ENCODE measurements at regions not wholly inside any gene's neighbourhood (a gene's known extent, or its start where the extent isn't known, plus 50 kb on each side); places are given as distances from the start of the nearest gene placed in this dataset.
"Not testable (repeated sequence)": the region's sequence is repeated elsewhere in the genome, so short reads cannot be mapped to it uniquely, and the experiment has no call there.

DNA sequence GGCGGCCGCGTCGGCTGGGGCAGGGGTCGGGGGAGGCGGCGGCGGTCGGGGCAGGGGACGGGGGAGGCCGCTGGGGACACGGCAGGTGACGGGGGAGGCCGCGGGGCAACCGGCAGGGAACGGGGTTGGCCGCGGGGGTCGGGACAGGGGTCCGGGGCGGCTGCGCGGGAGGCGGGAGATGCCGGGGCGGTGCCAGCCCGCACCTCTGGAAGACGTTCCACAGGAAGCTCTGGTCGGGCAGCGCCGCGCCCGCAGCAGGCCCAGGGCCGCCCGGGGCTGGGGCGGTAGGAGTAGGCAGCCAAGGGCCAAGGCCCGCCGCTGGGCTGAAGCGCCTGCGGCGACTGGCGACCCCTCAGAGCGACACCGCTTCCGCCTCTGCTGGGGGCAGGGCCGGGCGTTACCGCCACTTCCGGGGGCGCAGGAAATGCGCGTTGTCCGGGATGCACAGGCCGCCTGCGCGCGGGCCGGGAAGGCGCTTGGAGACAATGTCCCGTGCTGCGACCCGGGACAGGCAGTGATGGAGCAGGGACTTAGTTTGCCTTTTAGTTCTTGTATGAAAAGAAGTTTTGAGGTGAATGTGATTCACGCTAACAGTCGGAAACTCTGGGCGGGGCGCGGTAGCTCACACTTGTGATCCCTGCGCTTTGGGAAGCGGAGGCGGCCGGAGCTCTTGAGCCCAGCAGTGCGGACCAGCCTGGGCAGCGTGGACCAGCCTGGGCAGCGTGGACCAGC lies 110.0 kb upstream of the LPCAT1 start:
- peak overlapping the region; percentile 75 for H3K9ac ChIP-seq (ENCODE audit: low read depth, low read length)
- no peaks in the 10 kb centered on the region for H3K4me1 ChIP-seq (ENCODE audit: control insufficient read depth, insufficient read depth, low read length)
- H3K4me3 ChIP-seq (ENCODE audit: low read depth, low read length) = peak overlapping the region; percentile 76
- H3K27me3 ChIP-seq (ENCODE audit: control insufficient read depth, insufficient read depth, low read length) = no peaks in the 10 kb centered on the region
- peak overlapping the region; percentile 61 for H3K27ac ChIP-seq (ENCODE audit: low read depth, low read length)
- no peaks in the 10 kb centered on the region for H3K9me3 ChIP-seq (ENCODE audit: control insufficient read depth, insufficient read depth, low read length)
- H3K36me3 ChIP-seq (ENCODE audit: control insufficient read depth, insufficient read depth, low read length) = 0 out of 2 replicates have a peak, but pooled peaks cover 3% of the 10 kb centered on the region

DNA sequence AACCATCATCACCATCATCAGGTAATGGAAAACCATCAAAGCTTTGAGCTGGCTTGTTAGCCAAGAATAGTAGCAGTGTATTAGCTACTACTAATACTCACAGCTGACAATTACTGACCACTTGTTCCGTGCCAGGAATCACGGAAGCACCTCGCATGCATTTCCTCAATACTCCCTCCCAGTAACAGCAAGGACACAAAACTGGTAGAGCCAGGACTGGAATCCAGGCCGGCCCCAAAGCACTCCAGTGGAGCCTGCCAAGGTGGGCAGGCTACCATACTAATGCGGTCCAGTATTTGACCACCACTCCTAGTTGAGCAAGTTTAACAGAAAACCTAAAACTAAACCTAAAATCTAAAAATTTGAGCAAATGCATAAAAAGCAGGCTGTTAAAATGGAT lies 107.2 kb upstream of the LPCAT1 start:
- H3K36me3 ChIP-seq (ENCODE audit: control insufficient read depth, insufficient read depth, low read length); H3K9ac ChIP-seq (ENCODE audit: low read depth, low read length); H3K27me3 ChIP-seq (ENCODE audit: control insufficient read depth, insufficient read depth, low read length); H3K4me3 ChIP-seq (ENCODE audit: low read depth, low read length); H3K9me3 ChIP-seq (ENCODE audit: control insufficient read depth, insufficient read depth, low read length); H3K4me1 ChIP-seq (ENCODE audit: control insufficient read depth, insufficient read depth, low read length); H3K27ac ChIP-seq (ENCODE audit: low read depth, low read length): not testable (repeated sequence)

DNA sequence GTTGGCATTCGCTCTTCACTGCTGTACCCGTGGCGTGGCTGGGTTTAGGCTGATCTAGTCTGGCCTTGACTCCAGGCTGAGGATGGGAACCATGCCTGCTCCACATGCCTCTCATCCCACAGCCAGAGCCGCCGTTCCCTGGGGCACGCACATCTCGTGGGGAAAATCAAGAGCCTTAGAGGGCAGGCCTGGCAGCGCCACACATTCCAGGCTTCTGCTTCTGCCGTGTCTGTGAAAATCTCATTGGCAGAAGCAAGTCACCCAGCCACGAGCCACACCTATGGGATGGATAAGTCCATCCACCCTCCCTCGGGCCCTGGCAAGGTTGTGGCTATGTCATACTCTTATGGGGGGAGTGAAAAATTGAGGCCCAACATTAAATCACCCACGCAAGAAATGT lies 102.6 kb upstream of the LPCAT1 start:
- H3K4me1 ChIP-seq (ENCODE audit: control insufficient read depth, insufficient read depth, low read length); H3K27me3 ChIP-seq (ENCODE audit: control insufficient read depth, insufficient read depth, low read length); H3K9me3 ChIP-seq (ENCODE audit: control insufficient read depth, insufficient read depth, low read length); H3K36me3 ChIP-seq (ENCODE audit: control insufficient read depth, insufficient read depth, low read length); H3K9ac ChIP-seq (ENCODE audit: low read depth, low read length); H3K4me3 ChIP-seq (ENCODE audit: low read depth, low read length); H3K27ac ChIP-seq (ENCODE audit: low read depth, low read length): not testable (repeated sequence)

GRCh38 chr5:1619531-1619930 lies 95.8 kb upstream of the LPCAT1 start:
- H3K27me3 ChIP-seq (ENCODE audit: control insufficient read depth, insufficient read depth, low read length); H3K9me3 ChIP-seq (ENCODE audit: control insufficient read depth, insufficient read depth, low read length); H3K9ac ChIP-seq (ENCODE audit: low read depth, low read length): not testable (repeated sequence)

DNA sequence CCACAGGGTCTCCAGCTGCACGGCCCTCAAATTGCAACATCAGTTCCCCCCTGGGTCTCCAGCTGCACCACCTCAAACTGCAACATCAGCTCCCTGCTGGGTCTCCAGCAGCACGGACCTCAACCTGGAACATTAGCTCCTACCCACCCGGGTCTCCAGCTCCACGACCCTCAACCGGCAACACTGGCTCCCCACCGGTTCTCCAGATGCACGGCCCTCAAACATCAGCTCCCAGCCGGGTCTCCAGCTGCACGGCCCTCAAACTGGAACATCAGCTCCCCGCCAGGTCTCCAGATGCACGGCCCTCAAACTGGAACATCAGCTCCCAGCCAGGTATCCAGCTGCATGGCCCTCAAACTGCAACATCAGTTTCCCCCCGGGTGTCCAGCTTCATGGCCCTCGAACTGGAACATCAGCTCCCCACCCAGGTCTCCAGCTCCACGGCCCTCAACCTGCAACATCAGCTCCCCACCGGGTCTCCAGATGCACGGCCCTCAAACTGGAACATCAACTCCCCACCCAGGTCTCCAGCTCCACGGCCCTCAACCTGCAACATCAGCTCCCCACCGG lies 94.6 kb upstream of the LPCAT1 start:
- H3K4me3 ChIP-seq (ENCODE audit: low read depth, low read length); H3K27me3 ChIP-seq (ENCODE audit: control insufficient read depth, insufficient read depth, low read length); H3K9me3 ChIP-seq (ENCODE audit: control insufficient read depth, insufficient read depth, low read length); H3K4me1 ChIP-seq (ENCODE audit: control insufficient read depth, insufficient read depth, low read length); H3K27ac ChIP-seq (ENCODE audit: low read depth, low read length); H3K9ac ChIP-seq (ENCODE audit: low read depth, low read length); H3K36me3 ChIP-seq (ENCODE audit: control insufficient read depth, insufficient read depth, low read length): not testable (repeated sequence)

More at GRCh38 chr5:1619531-1619930, 95.8 kb upstream of the LPCAT1 start:
- not testable (repeated sequence) for H3K4me1 ChIP-seq (ENCODE audit: control insufficient read depth, insufficient read depth, low read length); H3K4me3 ChIP-seq (ENCODE audit: low read depth, low read length); H3K27ac ChIP-seq (ENCODE audit: low read depth, low read length); H3K36me3 ChIP-seq (ENCODE audit: control insufficient read depth, insufficient read depth, low read length)

- not testable (repeated sequence) for H3K4me1 ChIP-seq (ENCODE audit: control insufficient read depth, insufficient read depth, low read length); H3K9me3 ChIP-seq (ENCODE audit: control insufficient read depth, insufficient read depth, low read length); H3K4me3 ChIP-seq (ENCODE audit: low read depth, low read length); H3K9ac ChIP-seq (ENCODE audit: low read depth, low read length); H3K36me3 ChIP-seq (ENCODE audit: control insufficient read depth, insufficient read depth, low read length); H3K27ac ChIP-seq (ENCODE audit: low read depth, low read length); H3K27me3 ChIP-seq (ENCODE audit: control insufficient read depth, insufficient read depth, low read length)
Measured at GRCh38 chr5:1617236-1617755, 93.5 kb upstream of the LPCAT1 start.

DNA sequence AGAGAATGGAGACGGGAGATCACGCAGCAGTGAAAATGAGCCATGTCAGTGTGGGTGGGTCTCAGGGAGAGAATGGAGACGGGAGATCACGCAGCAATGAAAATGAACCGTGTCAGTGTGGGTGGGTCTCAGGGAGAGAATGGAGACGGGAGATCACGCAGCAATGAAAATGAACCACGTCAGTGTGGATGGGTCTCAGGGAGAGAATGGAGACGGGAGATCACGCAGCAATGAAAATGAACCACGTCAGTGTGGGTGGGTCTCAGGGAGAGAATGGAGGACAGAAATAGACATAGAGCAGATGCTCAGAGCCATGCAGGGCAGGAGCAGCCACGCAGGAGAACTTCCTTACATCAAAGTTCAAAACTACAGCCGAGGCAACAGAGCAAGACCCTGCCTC lies 89.8 kb upstream of the LPCAT1 start:
- not testable (repeated sequence) for H3K36me3 ChIP-seq (ENCODE audit: control insufficient read depth, insufficient read depth, low read length); H3K9me3 ChIP-seq (ENCODE audit: control insufficient read depth, insufficient read depth, low read length); H3K4me1 ChIP-seq (ENCODE audit: control insufficient read depth, insufficient read depth, low read length); H3K27ac ChIP-seq (ENCODE audit: low read depth, low read length); H3K9ac ChIP-seq (ENCODE audit: low read depth, low read length); H3K4me3 ChIP-seq (ENCODE audit: low read depth, low read length); H3K27me3 ChIP-seq (ENCODE audit: control insufficient read depth, insufficient read depth, low read length)

- not testable (repeated sequence) for H3K27ac ChIP-seq (ENCODE audit: low read depth, low read length); H3K27me3 ChIP-seq (ENCODE audit: control insufficient read depth, insufficient read depth, low read length); H3K9me3 ChIP-seq (ENCODE audit: control insufficient read depth, insufficient read depth, low read length); H3K4me1 ChIP-seq (ENCODE audit: control insufficient read depth, insufficient read depth, low read length); H3K9ac ChIP-seq (ENCODE audit: low read depth, low read length); H3K4me3 ChIP-seq (ENCODE audit: low read depth, low read length); H3K36me3 ChIP-seq (ENCODE audit: control insufficient read depth, insufficient read depth, low read length)
Measured at GRCh38 chr5:1610526-1610925, 86.8 kb upstream of the LPCAT1 start.

DNA sequence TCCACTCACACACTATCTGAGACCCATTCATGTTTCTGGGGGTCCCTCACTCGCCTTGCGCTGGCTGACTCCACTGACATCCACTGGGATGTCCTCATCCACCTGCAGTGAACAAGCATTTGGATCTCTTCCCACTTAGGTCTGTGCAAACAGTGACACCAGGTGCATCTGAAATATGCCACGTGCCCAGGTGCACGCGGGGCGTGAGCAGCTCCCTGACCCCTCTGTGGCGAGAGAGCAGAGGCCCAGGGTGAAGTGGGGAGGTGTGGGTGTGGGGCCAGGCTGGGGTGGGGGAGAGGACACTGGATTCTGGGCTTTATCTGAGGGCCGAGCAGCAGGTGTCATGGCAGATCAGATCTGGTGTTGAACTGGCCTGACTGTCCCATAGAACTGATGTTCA lies 85.4 kb upstream of the LPCAT1 start:
- not testable (repeated sequence) for H3K27ac ChIP-seq (ENCODE audit: low read depth, low read length); H3K4me1 ChIP-seq (ENCODE audit: control insufficient read depth, insufficient read depth, low read length); H3K27me3 ChIP-seq (ENCODE audit: control insufficient read depth, insufficient read depth, low read length); H3K4me3 ChIP-seq (ENCODE audit: low read depth, low read length); H3K9ac ChIP-seq (ENCODE audit: low read depth, low read length); H3K9me3 ChIP-seq (ENCODE audit: control insufficient read depth, insufficient read depth, low read length); H3K36me3 ChIP-seq (ENCODE audit: control insufficient read depth, insufficient read depth, low read length)

- H3K4me1 ChIP-seq (ENCODE audit: control insufficient read depth, insufficient read depth, low read length); H3K9me3 ChIP-seq (ENCODE audit: control insufficient read depth, insufficient read depth, low read length); H3K9ac ChIP-seq (ENCODE audit: low read depth, low read length); H3K27ac ChIP-seq (ENCODE audit: low read depth, low read length); H3K4me3 ChIP-seq (ENCODE audit: low read depth, low read length); H3K36me3 ChIP-seq (ENCODE audit: control insufficient read depth, insufficient read depth, low read length); H3K27me3 ChIP-seq (ENCODE audit: control insufficient read depth, insufficient read depth, low read length): not testable (repeated sequence)
Measured at GRCh38 chr5:1608336-1608735, 84.6 kb upstream of the LPCAT1 start.

GRCh38 chr5:1606951-1607350 lies 83.2 kb upstream of the LPCAT1 start:
- H3K9me3 ChIP-seq (ENCODE audit: control insufficient read depth, insufficient read depth, low read length); H3K9ac ChIP-seq (ENCODE audit: low read depth, low read length); H3K27me3 ChIP-seq (ENCODE audit: control insufficient read depth, insufficient read depth, low read length); H3K4me1 ChIP-seq (ENCODE audit: control insufficient read depth, insufficient read depth, low read length); H3K4me3 ChIP-seq (ENCODE audit: low read depth, low read length); H3K36me3 ChIP-seq (ENCODE audit: control insufficient read depth, insufficient read depth, low read length): not testable (repeated sequence)
- peak overlapping the region; percentile 59 for H3K27ac ChIP-seq (ENCODE audit: low read depth, low read length)
